HepG2 (cell line): ENCODE measurements at regions not wholly inside any gene's neighbourhood (a gene's known extent, or its start where the extent isn't known, plus 50 kb on each side); places are given as distances from the start of the nearest gene placed in this dataset.

ENCODE experiments used
- GATAD2A ChIP-seq: IDR thresholded peaks from 2 replicates; pipeline ENCODE4 v1.6.1; 2016
- HBP1 ChIP-seq: IDR thresholded peaks from 2 replicates; pipeline ENCODE4 v1.6.1; 2016; ENCODE audit warnings: low read depth, control low read depth
- KIAA2018 ChIP-seq: sonication (generic); formaldehyde crosslinking; IDR thresholded peaks from 2 replicates; pipeline ENCODE4 v1.5.0; 2020; ENCODE audit warnings: mild to moderate bottlenecking, missing genetic modification reagents, borderline replicate concordance
- NR2F6 ChIP-seq, 2 experiments: IDR thresholded peaks; 2 replicates each; pipeline ENCODE4 v1.6.1; 2016; ENCODE audit warnings: antibody characterized with exemption in 1 of 2, mild to moderate bottlenecking in 1 of 2
- ZBTB21 ChIP-seq: sonication (generic); formaldehyde crosslinking; IDR thresholded peaks from 2 replicates; pipeline ENCODE4 v1.4.0; 2020; ENCODE audit warnings: missing genetic modification reagents
- ZNF138 ChIP-seq: sonication (generic); formaldehyde crosslinking; IDR thresholded peaks from 2 replicates; pipeline ENCODE4 v1.5.0; 2020; ENCODE audit warnings: mild to moderate bottlenecking, low read depth, missing genetic modification reagents
- ZNF609 ChIP-seq: sonication (generic); formaldehyde crosslinking; IDR thresholded peaks from 2 replicates; pipeline ENCODE4 v1.4.0; 2020; ENCODE audit warnings: mild to moderate bottlenecking, missing genetic modification reagents, borderline replicate concordance
- ZNF704 ChIP-seq: sonication (generic); formaldehyde crosslinking; IDR thresholded peaks from 2 replicates; pipeline ENCODE4 v1.8.1; 2023; ENCODE audit warnings: mild to moderate bottlenecking, inconsistent platforms, moderate library complexity, missing genetic modification reagents, borderline replicate concordance
- ZNF792 ChIP-seq: IDR thresholded peaks from 2 replicates; pipeline ENCODE4 v1.6.1; 2016
- ZNF891 ChIP-seq: sonication (generic); formaldehyde crosslinking; IDR thresholded peaks from 2 replicates; pipeline ENCODE4 v1.5.0; 2020; ENCODE audit warnings: mild to moderate bottlenecking, missing genetic modification reagents
- ZSCAN5A ChIP-seq: sonication (generic); formaldehyde crosslinking; IDR thresholded peaks from 2 replicates; pipeline ENCODE4 v1.8.0; 2022; ENCODE audit warnings: mild to moderate bottlenecking, missing genetic modification reagents, borderline replicate concordance

- TF ChIP-seq ZNF609: peak; percentile 90
- no peak for TF ChIP-seq KIAA2018 (CRISPR knock-in tag)
- peak; percentile 44; the same call in 1 of the 2 replicates for TF ChIP-seq GATAD2A (CRISPR knock-in tag)
- TF ChIP-seq ZSCAN5A: no peak
- no peak for TF ChIP-seq ZNF704 (CRISPR knock-in tag)
- no peak for TF ChIP-seq ZNF138
- no peak for TF ChIP-seq ZNF792 (CRISPR knock-in tag)
- TF ChIP-seq ZNF891 (CRISPR knock-in tag): no peak
- no peak for TF ChIP-seq HBP1 (CRISPR knock-in tag)
- peak; percentile 80 for TF ChIP-seq NR2F6 (IDR thresholded peaks at IDR 0.05)
- peak; percentile 46 for TF ChIP-seq NR2F6 (CRISPR knock-in tag; IDR thresholded peaks at IDR 0.05)
- TF ChIP-seq ZBTB21 (CRISPR knock-in tag): no peak
These were observed 122.5 kb downstream of the FOXI3 start (continued) for GRCh38 chr2:88329815-88330603.
